HG03175 (cell line): ENCODE measurements at regions not wholly inside any gene's neighbourhood (a gene's known extent, or its start where the extent isn't known, plus 50 kb on each side); places are given as distances from the start of the nearest gene placed in this dataset.

ENCODE experiments used
- ATAC-seq: cut with Tn5 transposase; IDR thresholded peaks from one replicate; pipeline ENCODE4 v1.9.1; 2021; ENCODE audit warnings: mild to moderate bottlenecking, moderate library complexity; ENCODE audit not compliant: unreplicated experiment

DNA sequence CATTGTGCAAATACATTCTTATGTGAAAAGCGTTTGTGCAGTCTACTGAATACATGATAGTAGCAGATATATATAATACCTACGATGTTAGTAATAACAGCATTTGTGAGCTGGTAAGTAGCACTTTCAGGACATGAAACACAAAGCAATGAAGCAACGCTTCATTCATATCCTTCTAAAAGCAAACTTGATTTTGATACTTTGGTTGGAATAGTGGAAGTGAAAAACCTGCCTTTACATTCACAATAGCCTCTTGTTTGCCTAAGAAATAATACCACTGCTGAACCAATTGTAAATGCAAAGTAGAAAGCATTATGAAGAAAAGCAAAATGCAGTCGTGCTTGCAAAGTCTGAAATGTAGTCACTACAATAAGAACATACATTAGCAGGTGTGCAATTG lies 926.3 kb downstream of the FSTL5 start:
- no peak for ATAC-seq

DNA sequence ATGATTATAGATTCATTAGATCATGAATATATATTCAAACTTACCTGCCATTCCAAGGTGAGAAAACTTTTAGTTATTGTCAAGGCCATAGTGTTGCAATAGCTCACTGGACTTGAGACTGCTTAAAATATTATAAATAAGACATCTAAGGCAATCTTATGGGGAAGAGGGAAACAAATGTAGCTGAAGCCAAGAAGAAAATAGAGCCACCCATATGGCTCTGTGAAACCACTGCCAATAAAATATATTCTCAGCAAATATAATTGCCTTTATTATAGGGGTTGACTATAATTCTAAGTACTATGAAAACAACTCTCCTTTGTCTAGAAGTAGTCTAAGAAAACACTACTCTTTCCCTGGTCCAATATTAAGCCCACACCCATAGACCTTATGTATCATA lies 938.5 kb downstream of the FSTL5 start:
- ATAC-seq = no peak

DNA sequence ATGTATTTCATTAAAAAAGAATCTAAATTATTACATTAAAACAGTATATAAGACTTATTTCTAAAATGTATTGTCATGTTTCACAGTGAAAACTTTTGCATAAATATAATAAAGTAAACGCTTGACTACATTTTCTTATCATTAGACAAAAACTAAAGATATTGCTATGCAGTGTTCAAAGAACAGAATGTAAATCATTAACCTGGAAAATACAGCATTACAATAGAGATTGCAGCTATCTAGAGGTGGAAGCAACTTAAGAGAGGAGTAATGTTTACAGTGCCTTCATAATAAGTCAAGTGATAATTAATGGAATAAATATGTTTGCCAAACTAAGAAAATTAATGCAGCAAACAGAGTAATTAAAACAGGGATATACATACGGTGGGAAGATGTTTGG lies 940.9 kb downstream of the FSTL5 start:
- ATAC-seq = no peak

DNA sequence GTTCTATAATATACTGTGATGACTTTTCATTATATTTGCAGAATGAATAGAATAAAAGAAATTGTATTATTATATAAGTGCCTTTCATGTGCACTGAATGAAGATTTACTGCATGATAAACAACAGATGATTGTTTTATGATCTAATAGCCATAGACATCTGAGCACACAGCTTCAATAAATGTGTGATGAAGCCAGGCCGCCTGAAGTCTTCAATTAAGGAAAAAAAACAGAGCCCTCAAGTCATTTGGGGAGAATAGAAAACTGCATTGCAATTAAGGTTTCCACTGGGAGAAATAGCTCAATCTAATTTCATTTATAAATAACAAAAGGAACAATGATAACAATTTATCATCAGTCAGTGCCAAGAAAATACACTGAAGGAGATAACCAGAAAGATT lies 955.2 kb downstream of the FSTL5 start:
- ATAC-seq = no peak

DNA sequence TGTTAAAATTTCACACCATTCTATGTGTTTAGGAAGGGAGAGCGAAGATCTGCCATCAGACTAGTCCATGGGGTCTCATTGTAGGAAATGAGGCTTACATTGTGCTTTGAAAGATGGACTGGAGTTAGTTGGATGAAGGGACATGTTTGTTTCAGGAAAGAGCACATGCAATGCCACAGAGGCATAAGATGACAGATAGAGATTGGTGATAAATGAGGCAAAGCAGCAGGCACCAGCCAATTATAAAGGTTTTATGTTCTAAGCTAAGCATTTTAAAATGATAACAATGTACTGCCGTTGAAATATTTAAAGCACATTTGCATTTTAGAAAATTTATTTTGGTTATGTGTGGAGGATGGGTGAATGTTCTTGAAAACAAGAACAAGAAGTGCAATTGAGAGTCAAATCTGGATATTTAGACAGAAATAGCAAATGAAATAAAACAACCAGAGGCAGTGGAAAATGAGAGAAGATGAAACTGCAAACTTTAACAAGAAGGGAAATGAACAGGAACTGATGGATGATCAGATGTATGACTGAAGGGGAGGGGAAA lies 957.2 kb downstream of the FSTL5 start:
- no peak for ATAC-seq

DNA sequence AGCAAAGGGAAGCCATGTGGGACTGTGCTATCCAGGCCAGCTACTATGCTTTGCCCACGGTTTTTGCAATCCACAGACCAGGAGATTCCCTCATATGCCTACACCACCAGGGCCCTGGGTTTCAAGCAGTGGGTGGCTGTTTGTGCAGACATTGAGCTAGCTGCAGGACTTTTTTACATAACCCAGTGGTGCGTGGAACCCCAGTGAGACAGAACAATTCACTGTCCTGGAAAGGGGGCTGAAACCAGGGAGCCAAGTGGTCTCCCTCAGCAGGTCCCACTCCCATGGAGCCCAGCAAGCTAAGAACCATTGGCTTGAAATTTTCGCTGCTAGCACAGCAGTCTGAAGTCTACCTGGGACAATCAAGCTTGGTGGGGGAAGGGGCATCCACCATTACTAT lies 959.9 kb downstream of the FSTL5 start:
- no peak for ATAC-seq

DNA sequence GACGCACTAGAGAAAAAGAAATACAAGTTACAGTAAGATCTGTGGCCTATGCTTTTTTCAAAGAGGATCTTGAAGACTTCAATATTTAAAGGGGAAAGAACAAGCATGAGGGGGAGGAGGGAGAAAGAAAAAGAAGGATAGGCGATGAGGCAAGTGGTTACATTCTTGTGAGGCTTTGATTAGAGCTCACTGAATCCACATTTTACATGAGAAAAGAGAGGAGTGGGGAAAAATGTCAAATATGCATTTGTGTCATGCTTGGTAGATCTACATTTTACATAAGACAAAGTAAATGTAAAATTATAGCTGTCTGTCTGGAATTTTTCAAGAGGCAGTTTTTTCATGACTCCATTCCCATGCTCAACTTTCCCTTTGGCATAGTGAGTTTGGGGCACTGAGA lies 965.9 kb downstream of the FSTL5 start:
- ATAC-seq = no peak

DNA sequence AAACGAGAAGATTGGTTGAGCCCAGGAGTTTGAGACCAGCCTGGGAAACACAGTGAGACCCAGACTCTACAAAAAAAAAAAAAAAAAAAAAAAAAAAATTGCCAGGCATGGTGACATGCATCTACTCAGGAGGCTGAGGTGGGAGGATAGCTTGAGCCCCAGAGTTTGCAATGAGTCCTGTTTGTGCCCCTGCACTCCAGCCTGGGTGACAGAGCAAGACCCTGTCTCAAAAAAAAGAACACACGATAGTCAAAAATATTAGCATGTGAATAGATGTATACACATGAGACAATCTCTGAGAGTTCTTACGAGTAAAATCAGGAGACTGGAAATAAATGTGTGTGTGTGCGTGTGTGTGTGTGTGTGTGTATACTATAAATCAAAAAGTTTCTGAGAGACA lies 966.3 kb downstream of the FSTL5 start:
- no peak for ATAC-seq

DNA sequence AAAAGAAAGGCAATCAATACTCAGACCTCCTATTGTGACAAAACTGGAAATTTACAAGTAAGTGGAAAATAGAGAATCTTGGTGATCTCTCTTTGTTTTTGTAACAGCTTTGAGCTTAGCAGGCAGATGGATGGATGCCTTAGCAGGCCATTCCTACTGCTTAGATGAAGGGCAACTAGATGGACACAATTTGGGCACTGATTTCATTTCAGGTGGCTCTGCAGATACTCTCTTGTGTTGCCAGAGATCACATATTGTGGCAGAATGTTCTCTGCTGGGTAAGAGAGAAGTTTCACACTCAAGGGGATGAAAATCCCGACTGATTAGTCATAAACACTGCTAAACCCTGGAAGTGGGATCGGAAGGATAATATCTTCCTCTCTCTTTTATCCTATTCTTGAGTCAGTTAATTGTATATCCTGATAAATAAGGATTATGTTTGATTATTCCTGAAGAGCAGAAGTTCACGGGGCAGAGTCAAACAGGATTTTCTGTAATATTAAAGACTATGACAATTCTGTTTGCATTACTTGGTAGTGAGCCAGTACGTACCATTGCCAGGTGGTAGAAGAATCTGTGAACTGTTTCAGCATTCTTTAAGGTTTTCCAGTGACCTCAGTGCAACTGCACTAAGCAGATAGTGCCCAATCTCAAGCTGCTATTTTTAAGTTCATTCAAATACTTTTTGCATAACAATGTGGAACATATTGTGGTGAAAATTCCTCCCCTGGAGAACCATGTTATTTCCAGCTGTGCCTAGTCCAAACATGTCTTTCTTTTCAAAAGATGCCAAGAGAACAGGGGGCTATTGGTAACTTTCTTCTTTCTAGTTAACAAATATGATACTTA lies 974.3 kb downstream of the FSTL5 start:
- no peak for ATAC-seq

DNA sequence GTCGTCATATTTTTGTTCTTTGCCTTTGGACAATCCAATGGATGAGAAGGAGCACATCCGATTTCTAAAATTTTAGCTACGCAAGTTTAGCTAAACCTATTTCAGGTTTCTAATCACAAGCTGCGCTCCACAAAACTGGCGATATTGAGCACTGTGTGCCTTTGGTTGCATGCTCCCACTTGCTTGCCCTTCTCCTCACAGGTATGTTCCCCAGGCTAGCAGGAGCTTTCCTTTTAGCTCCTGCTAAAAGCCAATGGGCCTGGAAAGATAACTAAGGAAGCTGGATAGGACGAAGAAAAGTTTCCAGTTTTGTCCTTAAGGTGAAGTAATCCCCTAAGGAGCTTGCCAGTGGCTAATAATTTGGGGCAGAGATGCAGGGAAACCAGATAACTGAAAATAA lies 975.2 kb downstream of the FSTL5 start:
- no peak for ATAC-seq

DNA sequence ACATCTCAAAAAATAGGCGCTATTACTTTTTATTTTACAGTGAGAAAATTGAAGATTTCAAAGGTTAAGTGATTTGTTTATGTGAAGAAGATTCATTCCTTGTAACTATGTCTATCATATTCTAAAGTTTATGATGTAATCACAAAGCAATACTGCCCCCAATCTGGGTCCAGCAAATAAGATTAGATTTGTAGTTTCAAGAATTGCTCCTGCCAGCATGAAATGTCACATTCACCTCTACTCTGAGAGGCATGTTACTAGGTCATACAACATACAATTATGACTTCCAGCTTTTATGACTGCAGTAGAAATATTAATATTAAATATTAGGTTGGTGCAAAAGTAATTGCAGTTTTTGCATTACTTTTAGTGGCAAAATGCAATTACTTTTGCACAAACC lies 976.2 kb downstream of the FSTL5 start:
- ATAC-seq = no peak

DNA sequence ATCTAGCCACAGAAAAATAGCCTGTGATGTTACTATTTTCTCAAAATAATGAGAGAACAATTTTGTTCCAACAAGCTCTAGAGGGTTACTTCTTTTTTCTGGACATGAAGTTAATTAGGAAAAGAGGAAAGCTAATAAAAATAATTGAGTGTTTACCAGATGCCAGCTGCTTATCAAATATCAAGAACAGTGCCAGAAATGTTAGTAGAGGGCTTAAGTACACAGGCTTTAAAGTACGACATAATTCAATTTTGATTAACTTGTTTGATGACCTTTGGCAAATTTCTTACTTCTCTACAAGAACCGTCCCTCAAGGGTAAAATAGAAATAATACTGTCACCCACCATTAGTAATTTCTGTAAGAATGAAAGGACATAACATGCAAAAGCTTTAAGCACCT lies 977.0 kb downstream of the FSTL5 start:
- ATAC-seq = no peak

DNA sequence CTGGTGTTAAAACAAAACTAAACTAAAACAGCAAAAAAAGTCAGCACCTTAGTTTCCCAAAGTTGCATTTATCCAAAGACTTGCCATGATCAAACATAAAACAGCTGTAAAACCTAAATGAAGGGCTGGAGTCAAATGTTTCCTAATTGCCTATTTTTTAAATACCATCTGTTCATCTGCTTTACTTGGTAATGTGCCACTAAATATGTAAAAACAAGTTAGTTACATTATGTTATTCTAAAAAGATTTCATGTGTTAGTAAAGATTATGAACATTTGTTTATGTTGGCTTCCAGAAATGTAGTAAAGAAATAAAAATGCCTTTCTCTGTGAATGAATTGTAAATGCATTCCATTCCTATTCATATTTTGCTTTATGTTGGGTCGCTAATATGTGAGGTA lies 977.8 kb downstream of the FSTL5 start:
- no peak for ATAC-seq

DNA sequence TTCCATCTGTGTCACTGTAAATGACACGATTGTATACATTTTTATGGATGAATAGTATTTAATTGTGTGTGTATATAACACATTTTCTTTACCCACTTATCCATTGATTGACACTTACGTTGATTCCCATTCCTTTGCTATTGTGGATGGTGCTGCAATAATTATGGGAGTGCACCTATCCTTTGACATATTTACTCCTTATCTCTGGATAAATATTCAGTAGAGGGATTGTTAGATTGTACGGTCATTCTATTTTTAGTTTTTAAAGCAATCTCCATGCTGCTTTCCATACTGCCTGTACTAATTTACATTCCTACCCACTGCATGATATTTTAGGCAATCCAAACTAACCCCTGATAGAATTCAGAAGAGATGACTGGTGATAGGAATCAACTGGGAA lies 980.1 kb downstream of the FSTL5 start:
- ATAC-seq = no peak

DNA sequence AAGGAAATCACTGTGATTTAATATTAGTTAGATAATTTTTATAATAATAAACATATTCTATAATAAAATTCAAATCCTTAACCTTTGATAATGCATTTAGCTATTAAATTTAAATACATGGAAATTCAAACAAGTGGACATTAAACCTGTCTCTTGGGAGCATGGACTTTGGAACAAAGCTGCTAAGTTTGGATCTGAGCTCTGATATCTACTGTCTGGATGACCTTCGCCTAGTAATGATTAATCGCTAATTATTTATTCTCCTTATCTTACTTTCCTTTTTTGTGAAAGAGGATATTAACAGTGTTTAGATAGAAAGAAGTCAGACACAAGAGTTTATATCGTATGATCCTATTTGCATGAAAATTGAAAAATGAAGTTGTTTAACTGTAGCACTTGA lies 980.9 kb downstream of the FSTL5 start:
- ATAC-seq = no peak

DNA sequence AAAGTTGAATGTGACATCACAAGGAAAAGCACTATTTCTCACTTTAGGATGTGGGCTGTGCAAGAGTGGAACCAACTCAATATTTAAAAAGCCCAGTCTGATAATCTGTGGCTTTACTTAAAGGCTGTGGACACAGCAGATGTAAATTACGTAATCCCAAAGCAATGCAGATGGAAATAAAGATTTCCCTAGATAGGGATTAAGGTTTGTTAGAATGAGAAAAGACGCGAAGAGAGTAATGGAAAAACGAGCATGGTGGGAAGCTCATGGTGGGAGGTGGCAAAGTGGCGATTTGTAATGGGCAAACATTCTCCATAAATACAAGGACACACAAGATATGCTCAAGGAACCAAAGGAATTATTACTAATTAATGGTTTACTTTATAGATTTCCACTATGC lies 985.5 kb downstream of the FSTL5 start:
- no peak for ATAC-seq

DNA sequence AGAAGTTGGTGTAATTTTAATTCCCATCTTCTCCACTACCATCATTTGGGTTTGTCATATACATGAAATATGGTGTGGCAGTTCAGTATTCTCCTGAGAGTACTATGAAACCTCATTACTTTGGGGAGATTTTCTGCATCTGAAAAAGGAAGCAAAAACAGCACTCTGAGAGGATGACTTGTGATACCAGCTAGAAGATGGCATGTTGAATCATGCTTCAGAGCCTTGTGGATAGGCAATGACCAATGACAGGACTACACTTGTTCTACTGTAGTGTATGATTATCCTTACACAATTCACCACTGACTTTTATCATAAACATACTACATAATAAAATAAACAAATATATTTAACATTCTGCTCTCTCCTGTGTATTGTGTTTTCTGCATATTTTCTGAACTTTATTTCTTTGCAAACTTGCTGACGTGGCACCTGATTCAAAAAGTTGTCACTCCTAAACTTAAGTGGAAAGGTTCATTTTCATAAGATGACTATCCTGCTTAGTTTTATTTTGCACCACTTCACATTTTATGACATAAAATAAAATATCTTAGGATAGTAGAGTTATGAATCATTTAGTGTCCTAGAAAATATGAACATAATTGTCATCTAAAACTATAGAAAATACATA lies 991.3 kb downstream of the FSTL5 start:
- ATAC-seq = no peak

DNA sequence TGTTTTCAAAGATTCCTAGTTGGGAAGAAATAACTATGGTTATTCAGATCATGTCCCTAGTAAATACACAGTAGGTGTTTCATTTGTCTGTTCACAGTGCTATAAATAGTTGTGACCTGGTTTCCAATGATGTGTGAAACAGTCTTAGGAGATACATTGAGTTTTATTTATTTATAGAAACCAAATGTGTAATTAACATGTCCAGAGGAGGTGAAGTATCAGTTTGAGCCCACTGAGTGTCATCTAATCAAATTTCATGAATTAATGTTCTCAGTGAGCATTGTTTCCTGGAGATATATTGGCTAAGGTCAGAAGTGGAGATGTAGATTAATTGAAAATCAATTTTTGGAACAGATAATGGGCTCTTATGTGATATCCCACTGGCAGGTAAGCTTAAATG lies 996.3 kb downstream of the FSTL5 start:
- no peak for ATAC-seq

DNA sequence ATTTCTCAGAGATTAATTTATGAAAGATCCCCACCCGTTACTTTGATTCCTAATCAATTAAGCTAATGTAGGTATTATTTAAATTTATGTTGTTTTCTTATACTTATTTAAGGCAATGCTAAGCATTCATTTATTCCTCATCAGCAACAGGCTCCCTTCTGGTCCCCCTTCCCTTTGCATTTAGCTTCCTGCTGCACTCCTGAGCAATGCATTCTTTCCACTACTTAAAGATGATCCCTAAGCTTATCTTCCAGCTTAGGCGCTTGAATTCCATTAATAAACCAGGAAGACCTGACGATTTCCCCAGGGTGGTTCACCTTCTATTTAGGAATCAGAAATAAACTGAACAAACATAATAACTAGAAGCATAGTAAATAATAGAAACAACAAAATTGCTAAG lies 1003.1 kb downstream of the FSTL5 start:
- no peak for ATAC-seq

DNA sequence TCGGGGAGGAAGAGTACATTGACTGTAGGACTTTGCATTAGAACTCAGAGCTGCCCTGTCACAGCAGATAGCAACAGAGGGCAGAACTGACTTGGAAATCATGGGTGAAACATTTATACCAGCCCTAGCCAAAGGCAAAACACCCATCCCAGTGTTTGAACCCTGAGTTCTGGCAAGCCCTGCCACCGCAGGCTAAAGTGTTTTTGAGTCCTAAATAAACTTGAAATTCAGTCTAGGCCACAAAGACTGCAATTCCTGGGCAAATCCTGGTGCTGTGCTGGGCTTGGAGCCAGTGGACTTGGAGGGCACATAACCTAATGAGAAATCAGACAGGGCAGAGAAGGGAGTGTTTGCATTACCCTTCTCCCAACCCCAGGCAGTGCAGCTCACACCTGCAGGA lies 1015.7 kb downstream of the FSTL5 start:
- ATAC-seq = no peak

DNA sequence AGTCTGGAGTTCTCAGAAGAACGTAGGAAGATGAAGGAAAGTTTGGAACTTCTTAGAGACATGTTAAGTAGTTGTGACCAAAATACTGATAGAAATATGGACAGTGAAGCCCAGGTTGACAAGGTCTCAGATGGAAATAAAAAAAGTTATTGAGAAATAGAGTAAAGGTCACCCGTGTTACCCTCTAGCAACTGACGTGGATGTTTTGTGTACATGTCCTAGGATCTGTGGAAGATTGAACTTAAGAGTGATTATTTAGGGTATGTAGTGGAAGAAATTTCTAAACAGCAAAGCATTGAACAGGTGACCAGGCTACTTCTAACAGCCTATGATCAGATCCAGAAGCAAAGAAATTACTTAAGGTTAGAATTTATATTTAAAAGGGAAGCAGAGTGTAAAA lies 1020.4 kb downstream of the FSTL5 start:
- no peak for ATAC-seq

DNA sequence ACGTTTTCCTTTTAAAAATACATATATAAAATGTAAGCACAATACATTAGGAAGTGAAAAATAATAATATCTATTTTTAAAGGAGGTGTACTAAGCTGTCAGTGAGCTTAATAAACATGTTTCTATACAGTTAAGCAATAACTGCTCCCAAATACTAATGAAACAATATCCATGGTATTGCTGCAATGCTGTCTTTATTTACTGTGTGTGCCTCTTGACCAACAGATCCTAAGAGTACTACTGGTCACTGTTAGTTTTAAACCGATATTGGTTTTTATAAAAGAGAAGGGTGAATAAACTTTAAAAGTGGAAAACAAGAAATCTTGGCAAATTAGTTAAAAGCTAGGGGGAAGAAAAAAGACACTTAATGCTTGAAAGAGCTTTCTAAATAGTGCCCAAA lies 1029.0 kb downstream of the FSTL5 start:
- no peak for ATAC-seq
